ENCODE measurements at regions not wholly inside any gene's neighbourhood (a gene's known extent, or its start where the extent isn't known, plus 50 kb on each side); places are given as distances from the start of the nearest gene placed in this dataset.

DNA sequence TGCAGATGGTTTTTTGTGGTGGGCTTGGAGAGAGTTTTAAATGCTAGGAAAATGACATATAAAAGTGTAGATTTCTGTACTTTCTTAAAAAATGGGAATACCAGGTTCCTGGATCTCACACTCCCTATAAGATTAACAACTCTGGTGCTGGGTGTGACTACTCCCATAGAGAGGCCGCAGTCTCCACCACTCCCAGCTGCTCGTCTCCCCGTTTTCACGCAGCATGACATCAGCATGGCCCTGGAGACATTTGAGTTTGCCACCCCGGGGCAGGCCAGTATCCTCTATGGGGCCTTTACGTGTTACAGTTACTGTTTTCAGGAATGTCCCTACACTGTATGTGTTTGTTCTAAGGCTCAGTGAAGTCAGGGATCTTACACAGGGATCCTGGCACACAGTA, 126.7 kb upstream of the ATP2B2 start:
- no peak overlapping the region for H3K4me3 Mint-ChIP-seq
- H3K36me3 Mint-ChIP-seq: no peaks in the 10 kb centered on the region
- H3K27me3 Mint-ChIP-seq (ENCODE audit: low read depth): peaks cover 3% of the 10 kb centered on the region; the same call in 1 of the 2 replicates
- ChIA-PET POLR2A (no interaction called here), CTCF (no interaction called here)
- TF ChIP-seq RELA (CRISPR knock-in tag; IDR thresholded peaks at IDR 0.05; ENCODE audit: borderline replicate concordance) (no peak), ZBTB21 (CRISPR knock-in tag; IDR thresholded peaks at IDR 0.05; ENCODE audit: borderline replicate concordance) (no peak), NR3C1 (CRISPR knock-in tag; conservative IDR thresholded peaks at IDR 0.05; ENCODE audit: low read depth) (no peak), ZNF416 (CRISPR knock-in tag; IDR thresholded peaks at IDR 0.05) (no peak), GRHL2 (CRISPR knock-in tag; IDR thresholded peaks at IDR 0.05; ENCODE audit: insufficient replicate concordance, severe bottlenecking) (no peak), NFYB (CRISPR knock-in tag; conservative IDR thresholded peaks at IDR 0.05; ENCODE audit: low read depth) (no peak), SP1 (CRISPR knock-in tag; conservative IDR thresholded peaks at IDR 0.05) (no peak), HMGA2 (CRISPR knock-in tag; IDR thresholded peaks at IDR 0.05) (no peak), JUN (CRISPR knock-in tag; IDR thresholded peaks at IDR 0.05) (no peak), TEAD4 (CRISPR knock-in tag; IDR thresholded peaks at IDR 0.05) (no peak), IRF2 (CRISPR knock-in tag; IDR thresholded peaks at IDR 0.05; ENCODE audit: borderline replicate concordance, low read depth) (no peak), NR2C2 (CRISPR knock-in tag; IDR thresholded peaks at IDR 0.05) (no peak)
- TF ChIP-seq, protein P1, sequence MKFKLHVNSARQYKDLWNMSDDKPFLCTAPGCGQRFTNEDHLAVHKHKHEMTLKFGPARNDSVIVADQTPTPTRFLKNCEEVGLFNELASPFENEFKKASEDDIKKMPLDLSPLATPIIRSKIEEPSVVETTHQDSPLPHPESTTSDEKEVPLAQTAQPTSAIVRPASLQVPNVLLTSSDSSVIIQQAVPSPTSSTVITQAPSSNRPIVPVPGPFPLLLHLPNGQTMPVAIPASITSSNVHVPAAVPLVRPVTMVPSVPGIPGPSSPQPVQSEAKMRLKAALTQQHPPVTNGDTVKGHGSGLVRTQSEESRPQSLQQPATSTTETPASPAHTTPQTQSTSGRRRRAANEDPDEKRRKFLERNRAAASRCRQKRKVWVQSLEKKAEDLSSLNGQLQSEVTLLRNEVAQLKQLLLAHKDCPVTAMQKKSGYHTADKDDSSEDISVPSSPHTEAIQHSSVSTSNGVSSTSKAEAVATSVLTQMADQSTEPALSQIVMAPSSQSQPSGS (CRISPR knock-in tag; IDR thresholded peaks at IDR 0.05; ENCODE audit: borderline replicate concordance, low read depth): no peak
- TF ChIP-seq, protein P2, sequence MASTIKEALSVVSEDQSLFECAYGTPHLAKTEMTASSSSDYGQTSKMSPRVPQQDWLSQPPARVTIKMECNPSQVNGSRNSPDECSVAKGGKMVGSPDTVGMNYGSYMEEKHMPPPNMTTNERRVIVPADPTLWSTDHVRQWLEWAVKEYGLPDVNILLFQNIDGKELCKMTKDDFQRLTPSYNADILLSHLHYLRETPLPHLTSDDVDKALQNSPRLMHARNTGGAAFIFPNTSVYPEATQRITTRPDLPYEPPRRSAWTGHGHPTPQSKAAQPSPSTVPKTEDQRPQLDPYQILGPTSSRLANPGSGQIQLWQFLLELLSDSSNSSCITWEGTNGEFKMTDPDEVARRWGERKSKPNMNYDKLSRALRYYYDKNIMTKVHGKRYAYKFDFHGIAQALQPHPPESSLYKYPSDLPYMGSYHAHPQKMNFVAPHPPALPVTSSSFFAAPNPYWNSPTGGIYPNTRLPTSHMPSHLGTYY (CRISPR knock-in tag; IDR thresholded peaks at IDR 0.05): no peak
- TF ChIP-seq, protein P3, sequence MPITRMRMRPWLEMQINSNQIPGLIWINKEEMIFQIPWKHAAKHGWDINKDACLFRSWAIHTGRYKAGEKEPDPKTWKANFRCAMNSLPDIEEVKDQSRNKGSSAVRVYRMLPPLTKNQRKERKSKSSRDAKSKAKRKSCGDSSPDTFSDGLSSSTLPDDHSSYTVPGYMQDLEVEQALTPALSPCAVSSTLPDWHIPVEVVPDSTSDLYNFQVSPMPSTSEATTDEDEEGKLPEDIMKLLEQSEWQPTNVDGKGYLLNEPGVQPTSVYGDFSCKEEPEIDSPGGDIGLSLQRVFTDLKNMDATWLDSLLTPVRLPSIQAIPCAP (CRISPR knock-in tag; IDR thresholded peaks at IDR 0.05): no peak
- TF ChIP-seq, protein P4, sequence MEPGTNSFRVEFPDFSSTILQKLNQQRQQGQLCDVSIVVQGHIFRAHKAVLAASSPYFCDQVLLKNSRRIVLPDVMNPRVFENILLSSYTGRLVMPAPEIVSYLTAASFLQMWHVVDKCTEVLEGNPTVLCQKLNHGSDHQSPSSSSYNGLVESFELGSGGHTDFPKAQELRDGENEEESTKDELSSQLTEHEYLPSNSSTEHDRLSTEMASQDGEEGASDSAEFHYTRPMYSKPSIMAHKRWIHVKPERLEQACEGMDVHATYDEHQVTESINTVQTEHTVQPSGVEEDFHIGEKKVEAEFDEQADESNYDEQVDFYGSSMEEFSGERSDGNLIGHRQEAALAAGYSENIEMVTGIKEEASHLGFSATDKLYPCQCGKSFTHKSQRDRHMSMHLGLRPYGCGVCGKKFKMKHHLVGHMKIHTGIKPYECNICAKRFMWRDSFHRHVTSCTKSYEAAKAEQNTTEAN (CRISPR knock-in tag; IDR thresholded peaks at IDR 0.05): no peak
- TF ChIP-seq, protein P5, sequence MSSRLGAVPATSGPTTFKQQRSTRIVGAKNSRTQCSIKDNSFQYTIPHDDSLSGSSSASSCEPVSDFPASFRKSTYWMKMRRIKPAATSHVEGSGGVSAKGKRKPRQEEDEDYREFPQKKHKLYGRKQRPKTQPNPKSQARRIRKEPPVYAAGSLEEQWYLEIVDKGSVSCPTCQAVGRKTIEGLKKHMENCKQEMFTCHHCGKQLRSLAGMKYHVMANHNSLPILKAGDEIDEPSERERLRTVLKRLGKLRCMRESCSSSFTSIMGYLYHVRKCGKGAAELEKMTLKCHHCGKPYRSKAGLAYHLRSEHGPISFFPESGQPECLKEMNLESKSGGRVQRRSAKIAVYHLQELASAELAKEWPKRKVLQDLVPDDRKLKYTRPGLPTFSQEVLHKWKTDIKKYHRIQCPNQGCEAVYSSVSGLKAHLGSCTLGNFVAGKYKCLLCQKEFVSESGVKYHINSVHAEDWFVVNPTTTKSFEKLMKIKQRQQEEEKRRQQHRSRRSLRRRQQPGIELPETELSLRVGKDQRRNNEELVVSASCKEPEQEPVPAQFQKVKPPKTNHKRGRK (CRISPR knock-in tag; IDR thresholded peaks at IDR 0.05; ENCODE audit: borderline replicate concordance): no peak
- peaks cover 6% of the 10 kb centered on the region for H3K9me3 Mint-ChIP-seq
- no peak overlapping the region for H3K27ac Mint-ChIP-seq
- H3K4me1 Mint-ChIP-seq: peaks cover 12% of the 10 kb centered on the region
- DNase-seq (ENCODE audit: low spot score) (no peak), ATAC-seq (no peak)

DNA sequence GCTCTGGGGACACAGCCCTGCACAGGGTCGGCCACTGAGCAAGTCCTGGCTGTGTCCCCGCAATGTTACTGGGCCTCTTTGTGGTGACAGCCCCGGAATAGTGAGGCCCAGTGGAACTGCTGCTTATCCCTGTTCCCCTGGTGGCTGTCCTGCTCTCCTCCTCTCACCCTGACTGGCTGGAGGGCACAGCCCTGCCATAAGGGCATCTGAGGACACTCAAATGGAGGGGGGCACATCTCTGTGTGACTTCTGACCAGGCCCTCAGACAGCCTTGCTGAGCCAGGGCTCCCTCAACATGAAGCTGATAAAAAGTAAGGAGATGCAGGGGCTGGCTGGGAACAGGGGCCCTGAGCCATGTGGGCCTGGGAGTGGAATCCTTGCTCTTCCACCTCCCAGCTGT, 127.4 kb upstream of the ATP2B2 start:
- TF ChIP-seq NR3C1 (CRISPR knock-in tag; conservative IDR thresholded peaks at IDR 0.05; ENCODE audit: low read depth) (no peak), GRHL2 (CRISPR knock-in tag; IDR thresholded peaks at IDR 0.05; ENCODE audit: insufficient replicate concordance, severe bottlenecking) (no peak)
- Mint-ChIP-seq H3K4me1 (peaks cover 8% of the 10 kb centered on the region), H3K36me3 (no peaks in the 10 kb centered on the region), H3K27me3 (ENCODE audit: low read depth) (peaks cover 7% of the 10 kb centered on the region), H3K9me3 (peaks cover 12% of the 10 kb centered on the region), H3K4me3 (no peak overlapping the region), H3K27ac (no peak overlapping the region)
- CTCF ChIA-PET: no interaction called here
- ATAC-seq (no peak), DNase-seq (ENCODE audit: low spot score) (no peak)
- POLR2A ChIA-PET: no interaction called here
